IMR-90 (cell line): ENCODE measurements at regions not wholly inside any gene's neighbourhood (a gene's known extent, or its start where the extent isn't known, plus 50 kb on each side); places are given as distances from the start of the nearest gene placed in this dataset.

Source experiments
- ATAC-seq: fragments of 200-7000 bp; cut with Tn5 transposase; 2 replicates; pipeline ENCODE4 v1.9.1; 2020; ENCODE audit warnings: low read depth, mild to moderate bottlenecking, moderate library complexity
- BruUV-seq: library from RNA; stranded (reverse); fragments of 400-500 nt; replicated peaks from 2 replicates; lab custom pipeline; 2021; lab: Mats Ljungman, UMichigan
- CTCF ChIA-PET: fragments of 300-600 bp; formaldehyde crosslinking; extraction: SDS; loops from one replicate; lab custom pipeline; 2021; ENCODE audit warnings: antibody characterized with exemption; lab: Yijun Ruan, JAX
- POLR2A ChIA-PET: fragments of 300-600 bp; sonication (Branson Sonifier 250); formaldehyde crosslinking; loops from one replicate; lab custom pipeline; 2022; ENCODE audit warnings: antibody characterized with exemption; ENCODE audit not compliant: unreplicated experiment; lab: Charles Lee
- DNase-seq: peaks from one replicate; pipeline ENCODE4 v3.0.0; 2013
- H2AFZ ChIP-seq: replicated peaks from 2 replicates; pipeline ENCODE3; 2013; ENCODE audit warnings: low read length, mild to moderate bottlenecking; ENCODE audit not compliant: poor library complexity
- H2AK5ac ChIP-seq: 2 replicates; pipeline ENCODE4 v1.6.1; 2013; ENCODE audit warnings: low read depth, low read length, inconsistent platforms
- H2AK9ac ChIP-seq: replicated peaks from 2 replicates; pipeline ENCODE3; 2013; ENCODE audit warnings: mild to moderate bottlenecking, low read depth, low read length, moderate library complexity; ENCODE audit not compliant: poor library complexity
- H2BK120ac ChIP-seq: 2 replicates; pipeline ENCODE4 v1.6.1; 2013; ENCODE audit warnings: low read depth, low read length, inconsistent platforms
- H2BK15ac ChIP-seq: 3 replicates; pipeline ENCODE4 v1.6.1; 2013; ENCODE audit warnings: low read depth, low read length, inconsistent platforms
- H2BK20ac ChIP-seq: 2 replicates; pipeline ENCODE4 v1.6.1; 2013; ENCODE audit warnings: low read depth, mild to moderate bottlenecking, inconsistent platforms, low read length, moderate library complexity
- H2BK5ac ChIP-seq: 2 replicates; pipeline ENCODE4 v1.6.1; 2013; ENCODE audit warnings: mild to moderate bottlenecking, low read depth, low read length, inconsistent platforms; ENCODE audit not compliant: poor library complexity, severe bottlenecking
- H3K14ac ChIP-seq: replicated peaks from 2 replicates; pipeline ENCODE4 v1.6.1; 2013; ENCODE audit warnings: low read depth, low read length, inconsistent platforms
- H3K18ac ChIP-seq: 2 replicates; pipeline ENCODE4 v1.6.1; 2013; ENCODE audit warnings: low read depth, low read length, control low read depth
- H3K23ac ChIP-seq: 2 replicates; pipeline ENCODE4 v1.6.1; 2013; ENCODE audit warnings: low read depth, low read length, inconsistent platforms
- H3K27ac ChIP-seq: 2 replicates; pipeline ENCODE4 v1.5.1; 2013; ENCODE audit warnings: mild to moderate bottlenecking, control low read depth, low read length; ENCODE audit not compliant: insufficient read depth
- H3K27me3 ChIP-seq: 2 replicates; pipeline ENCODE4 v1.6.1; 2013; ENCODE audit warnings: low read length; ENCODE audit not compliant: control insufficient read depth, insufficient read depth
- H3K36me3 ChIP-seq: 2 replicates; pipeline ENCODE4 v1.6.1; 2013; ENCODE audit warnings: low read length, mixed read lengths; ENCODE audit not compliant: control insufficient read depth, insufficient read depth
- H3K4ac ChIP-seq: 2 replicates; pipeline ENCODE4 v1.6.1; 2013; ENCODE audit warnings: low read depth, low read length, inconsistent platforms
- H3K4me1 ChIP-seq: 2 replicates; pipeline ENCODE4 v1.6.1; 2013; ENCODE audit warnings: low read length, mixed read lengths; ENCODE audit not compliant: control insufficient read depth, insufficient read depth
- H3K4me2 ChIP-seq: 2 replicates; pipeline ENCODE4 v1.6.1; 2013; ENCODE audit warnings: low read depth, mild to moderate bottlenecking, control low read depth, low read length, moderate library complexity
- H3K4me3 ChIP-seq: 2 replicates; pipeline ENCODE4 v1.5.1; 2013; ENCODE audit warnings: low read depth, mild to moderate bottlenecking, control low read depth, low read length, moderate library complexity; ENCODE audit not compliant: insufficient read depth
- H3K56ac ChIP-seq: 2 replicates; pipeline ENCODE4 v1.6.1; 2013; ENCODE audit warnings: low read length, inconsistent platforms; ENCODE audit not compliant: insufficient read depth; ENCODE audit errors: extremely low read depth
- H3K79me1 ChIP-seq, 2 experiments: 2 replicates each; pipeline ENCODE4 v1.6.1; 2013; ENCODE audit warnings: low read length in 2 of 2, inconsistent platforms in 1 of 2, low read depth in 1 of 2
- H3K9ac ChIP-seq: 2 replicates; pipeline ENCODE4 v1.6.1; 2013; ENCODE audit warnings: low read depth, low read length, control low read depth
- H3K9me1 ChIP-seq: 2 replicates; pipeline ENCODE4 v1.6.1; 2013; ENCODE audit warnings: low read length, inconsistent platforms; ENCODE audit not compliant: insufficient read depth
- H3K9me3 ChIP-seq: 2 replicates; pipeline ENCODE4 v1.6.1; 2013; ENCODE audit warnings: low read length; ENCODE audit not compliant: control insufficient read depth, insufficient read depth
- H4K20me1 ChIP-seq: 2 replicates; pipeline ENCODE4 v1.6.1; 2013; ENCODE audit warnings: low read length, inconsistent platforms; ENCODE audit not compliant: insufficient read depth
- H4K5ac ChIP-seq: 2 replicates; pipeline ENCODE4 v1.6.1; 2013; ENCODE audit warnings: mild to moderate bottlenecking, low read depth, low read length, control low read depth
- H4K8ac ChIP-seq, 2 experiments: 2 replicates each; pipeline ENCODE4 v1.6.1; 2013; ENCODE audit warnings: low read depth in 2 of 2, low read length in 2 of 2, control low read depth in 1 of 2, inconsistent platforms in 1 of 2
- H4K91ac ChIP-seq: 2 replicates; pipeline ENCODE4 v1.6.1; 2013; ENCODE audit warnings: low read depth, low read length, inconsistent platforms; ENCODE audit not compliant: insufficient read depth
- BHLHE40 ChIP-seq: fragments of 150-350 bp; IDR thresholded peaks from 2 replicates; pipeline ENCODE4 v1.6.1; 2016; ENCODE audit warnings: mild to moderate bottlenecking, low read depth, low read length
- CEBPB ChIP-seq: IDR thresholded peaks from 2 replicates; pipeline ENCODE4 v1.6.1; 2012; ENCODE audit warnings: low read depth, low read length, improper control_type of control experiment
- FOS ChIP-seq: fragments of 150-350 bp; IDR thresholded peaks from 2 replicates; pipeline ENCODE4 v1.6.1; 2016; ENCODE audit warnings: low read depth, low read length
- MAFK ChIP-seq: IDR thresholded peaks from 2 replicates; pipeline ENCODE4 v1.6.1; 2012; ENCODE audit warnings: low read depth, low read length, improper control_type of control experiment
- MAZ ChIP-seq: IDR thresholded peaks from 2 replicates; pipeline ENCODE4 v1.6.1; 2012; ENCODE audit warnings: low read depth, mild to moderate bottlenecking, low read length, improper control_type of control experiment, moderate library complexity, borderline replicate concordance
- MXI1 ChIP-seq: IDR thresholded peaks from 2 replicates; pipeline ENCODE4 v1.6.1; 2012; ENCODE audit warnings: low read depth, mild to moderate bottlenecking, low read length, moderate library complexity, borderline replicate concordance
- NFE2L2 ChIP-seq: fragments of 150-350 bp; IDR thresholded peaks from 2 replicates; pipeline ENCODE4 v1.6.1; 2016; ENCODE audit warnings: low read depth, mild to moderate bottlenecking, low read length
- POLR2A ChIP-seq: IDR thresholded peaks from 2 replicates; pipeline ENCODE4 v1.6.1; 2012; ENCODE audit warnings: mild to moderate bottlenecking, low read depth, low read length
- RAD21 ChIP-seq: IDR thresholded peaks from 2 replicates; pipeline ENCODE4 v1.6.1; 2012; ENCODE audit warnings: low read length, improper control_type of control experiment
- RCOR1 ChIP-seq: IDR thresholded peaks from 2 replicates; pipeline ENCODE4 v1.6.1; 2012; ENCODE audit warnings: mild to moderate bottlenecking, low read length, improper control_type of control experiment; ENCODE audit not compliant: insufficient replicate concordance
- RFX5 ChIP-seq: IDR thresholded peaks from 2 replicates; pipeline ENCODE4 v1.8.0; 2012; ENCODE audit warnings: low read depth, mild to moderate bottlenecking, low read length, moderate library complexity
- USF2 ChIP-seq: fragments of 150-350 bp; IDR thresholded peaks from 2 replicates; pipeline ENCODE4 v1.6.1; 2017; ENCODE audit warnings: mild to moderate bottlenecking, antibody characterized with exemption, low read length, low read depth
- WGBS, 2 experiments: methylation state at CpG; one replicate each; pipeline versions ENCODE4 v1.1.5 to v1.1.7; 2013; ENCODE audit warnings: missing lambda C conversion rate in 2 of 2; ENCODE audit not compliant: insufficient read length in 1 of 2; ENCODE audit errors: extremely low coverage in 2 of 2; 5-methylcytosine and 5-hydroxymethylcytosine counted together
- dilution Hi-C: fragments of 300-500 bp; cut with HindIII; formaldehyde crosslinking; loops from one replicate; pipeline ENCODE4 v1.14.3; 2018; ENCODE audit warnings: low sequenced_read_pairs; ENCODE audit not compliant: unreplicated experiment
- in situ Hi-C: fragments of 300-500 bp; cut with MboI; formaldehyde crosslinking; loops from 3 replicates; pipeline ENCODE4 v1.14.3; 2019; ENCODE audit warnings: low sequenced_read_pairs, inconsistent platforms, mixed read lengths
- intact Hi-C: fragments of 100-400 bp; cut with micrococcal nuclease; formaldehyde crosslinking; loops from 2 replicates; pipeline ENCODE4 v1.10.0; 2022
- TF ChIP-seq, protein P1 (sequence below): fragments of 150-350 bp; IDR thresholded peaks from 2 replicates; pipeline ENCODE4 v1.6.1; 2016; ENCODE audit warnings: low read depth, mild to moderate bottlenecking, low read length, moderate library complexity, borderline replicate concordance

GRCh38 chr16:26992666-26993349, 73.9 kb upstream of the C16orf82 start:
- BruUV-seq = no TSS peak
- H3K36me3 ChIP-seq = no peaks in the 10 kb centered on the region
- ATAC-seq (peak; percentile 28), DNase-seq (no peak)
- peak overlapping the region; percentile 85 for H2AK5ac ChIP-seq
- TF ChIP-seq MAFK = no peak
- TF ChIP-seq RFX5 = no peak
- TF ChIP-seq, protein P1, sequence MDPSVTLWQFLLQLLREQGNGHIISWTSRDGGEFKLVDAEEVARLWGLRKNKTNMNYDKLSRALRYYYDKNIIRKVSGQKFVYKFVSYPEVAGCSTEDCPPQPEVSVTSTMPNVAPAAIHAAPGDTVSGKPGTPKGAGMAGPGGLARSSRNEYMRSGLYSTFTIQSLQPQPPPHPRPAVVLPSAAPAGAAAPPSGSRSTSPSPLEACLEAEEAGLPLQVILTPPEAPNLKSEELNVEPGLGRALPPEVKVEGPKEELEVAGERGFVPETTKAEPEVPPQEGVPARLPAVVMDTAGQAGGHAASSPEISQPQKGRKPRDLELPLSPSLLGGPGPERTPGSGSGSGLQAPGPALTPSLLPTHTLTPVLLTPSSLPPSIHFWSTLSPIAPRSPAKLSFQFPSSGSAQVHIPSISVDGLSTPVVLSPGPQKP = no peak
- no peak for TF ChIP-seq FOS
- no peak for TF ChIP-seq POLR2A
- TF ChIP-seq MAZ = no peak
- no peak for TF ChIP-seq CEBPB
- TF ChIP-seq NFE2L2 = no peak
- no peak for TF ChIP-seq BHLHE40
- no peak for TF ChIP-seq USF2
- TF ChIP-seq RCOR1 = no peak
- no peak for TF ChIP-seq RAD21
- TF ChIP-seq MXI1 = no peak
- WGBS, 2 experiments = 36% methylated on average over 6 of the region's 9 CpGs; no CpG with 5 or more reads in 1 of the 2 experiments
- dilution Hi-C loops = no loop called here
- H2AK9ac ChIP-seq = no peak overlapping the region
- no peaks in the 10 kb centered on the region for H3K79me1 ChIP-seq
- H3K18ac ChIP-seq = peak overlapping the region; percentile 43; the same call in 1 of the 2 replicates
- ChIA-PET CTCF (no interaction called here), POLR2A (no interaction called here)
- H3K23ac ChIP-seq = no peak overlapping the region
- H2BK15ac ChIP-seq = peak overlapping the region; percentile 77; the same call in 1 of the 3 replicates
- H3K9ac ChIP-seq = no peak overlapping the region
- H2AFZ ChIP-seq = peak overlapping the region; percentile 70
- H2BK5ac ChIP-seq = no peak overlapping the region
- intact Hi-C loops = no loop called here
- H4K5ac ChIP-seq = peak overlapping the region; percentile 35; the same call in 1 of the 2 replicates
- in situ Hi-C loops = no loop called here
- H3K27me3 ChIP-seq = no peaks in the 10 kb centered on the region
- H3K4me3 ChIP-seq = no peak overlapping the region
- peak overlapping the region; percentile 86 for H3K14ac ChIP-seq
- peaks cover 20% of the 10 kb centered on the region for H3K4me1 ChIP-seq
- H2BK20ac ChIP-seq = peak overlapping the region; percentile 95
- peak overlapping the region; percentile 59 for H4K91ac ChIP-seq
- H2BK120ac ChIP-seq = peak overlapping the region; percentile 96
- H3K27ac ChIP-seq = no peak overlapping the region
- no peaks in the 10 kb centered on the region for H4K20me1 ChIP-seq
- H3K56ac ChIP-seq = no peak overlapping the region
- H3K4ac ChIP-seq = peak overlapping the region; percentile 91
- no peak overlapping the region for H3K4me2 ChIP-seq
- peaks cover 24% of the 10 kb centered on the region for H3K9me1 ChIP-seq
- H3K9me3 ChIP-seq = no peaks in the 10 kb centered on the region
- H4K8ac ChIP-seq = peak overlapping the region in 1 of 2 experiments; percentile 86; a peak in 2 of 4 replicates
